Endothelial cell of umbilical vein (primary cell): ENCODE measurements at regions not wholly inside any gene's neighbourhood (a gene's known extent, or its start where the extent isn't known, plus 50 kb on each side); places are given as distances from the start of the nearest gene placed in this dataset.

Source experiments
- BruUV-seq: library from RNA; stranded (reverse); fragments of 400-500 nt; replicated peaks from 2 replicates; lab custom pipeline; 2021; lab: Mats Ljungman, UMichigan
- CTCF ChIA-PET: fragments of 300-600, 350-600 bp; sonication (Branson Sonifier 250); formaldehyde crosslinking; loops from one replicate; lab custom pipeline; 2021; ENCODE audit warnings: antibody characterized with exemption, inconsistent platforms; lab: Charles Lee
- POLR2A ChIA-PET: fragments of 300-600, 350-600 bp; sonication (Branson Sonifier 250); formaldehyde crosslinking; loops from one replicate; lab custom pipeline; 2021; ENCODE audit warnings: antibody characterized with exemption, inconsistent platforms; lab: Charles Lee
- DNase-seq: peaks from one replicate; pipeline ENCODE4 v3.0.0-alpha.2; 2011; ENCODE audit warnings: low read depth, low spot score
- FAIRE-seq: peaks from 2 replicates; lab custom pipeline; 2011; peaks lifted over from hg19 to GRCh38; lab: Jason Lieb, UNC
- H2AFZ ChIP-seq: 2 replicates; pipeline ENCODE4 v1.6.0; 2012; ENCODE audit warnings: low read depth, low read length, control low read depth, inconsistent platforms
- H3K27ac ChIP-seq: 2 replicates; pipeline ENCODE4 v1.5.1; 2011; ENCODE audit warnings: low read depth, mild to moderate bottlenecking, control low read depth, low read length, moderate library complexity; ENCODE audit not compliant: insufficient read depth
- H3K27me3 ChIP-seq, 2 experiments: 2 replicates each; pipeline versions ENCODE4 v1.6.0 to v1.6.1; 2011; ENCODE audit warnings: low read length in 2 of 2, mixed read lengths in 1 of 2; ENCODE audit not compliant: control insufficient read depth in 2 of 2, insufficient read depth in 2 of 2
- H3K36me3 ChIP-seq, 2 experiments: 2 replicates in 1 of 2; 3 replicates in 1 of 2; pipeline ENCODE4 v1.5.1; 2011; ENCODE audit warnings: low read length in 2 of 2, mild to moderate bottlenecking in 1 of 2, moderate library complexity in 1 of 2; ENCODE audit not compliant: control insufficient read depth in 2 of 2, insufficient read depth in 2 of 2; ENCODE audit errors: extremely low read depth in 1 of 2
- H3K4me1 ChIP-seq: 3 replicates; pipeline ENCODE4 v1.5.1; 2011; ENCODE audit warnings: mild to moderate bottlenecking, low read length; ENCODE audit not compliant: control insufficient read depth, insufficient read depth; ENCODE audit errors: extremely low read depth
- H3K4me2 ChIP-seq: 2 replicates; pipeline ENCODE4 v1.6.1; 2011; ENCODE audit warnings: low read length, control low read depth, mixed read lengths; ENCODE audit not compliant: insufficient read depth
- H3K4me3 ChIP-seq, 3 experiments: fragments of 200-600 bp in 1 of 3; sonication (generic), shearing (Covaris generic) in 1 of 3; replicated peaks in 1 of 3; 2 replicates each; pipeline ENCODE4 v1.5.1; 2011 to 2016; ENCODE audit warnings: control low read depth in 3 of 3, low read length in 3 of 3, mild to moderate bottlenecking in 2 of 3, inconsistent platforms in 1 of 3, low read depth in 1 of 3, moderate library complexity in 1 of 3; ENCODE audit not compliant: insufficient read depth in 1 of 3
- H3K79me2 ChIP-seq: 2 replicates; pipeline ENCODE4 v1.6.0; 2012; ENCODE audit warnings: low read length, inconsistent platforms; ENCODE audit not compliant: control insufficient read depth, insufficient read depth
- H3K9ac ChIP-seq: replicated peaks from 2 replicates; pipeline ENCODE3; 2011; ENCODE audit warnings: low read length, control low read depth; ENCODE audit not compliant: insufficient read depth; ENCODE audit errors: extremely low read depth
- H3K9me1 ChIP-seq: replicated peaks from 3 replicates; pipeline ENCODE4 v1.6.0; 2011; ENCODE audit warnings: mild to moderate bottlenecking, low read length; ENCODE audit not compliant: control insufficient read depth, insufficient read depth; ENCODE audit errors: extremely low read depth
- H3K9me3 ChIP-seq: replicated peaks from 2 replicates; pipeline ENCODE4 v1.5.1; 2012; ENCODE audit warnings: low read length, inconsistent platforms; ENCODE audit not compliant: control insufficient read depth, insufficient read depth
- H4K20me1 ChIP-seq: replicated peaks from 2 replicates; pipeline ENCODE3; 2011; ENCODE audit warnings: mild to moderate bottlenecking, low read length; ENCODE audit not compliant: control insufficient read depth, insufficient read depth; ENCODE audit errors: extremely low read depth
- EZH2 ChIP-seq: IDR thresholded peaks from 2 replicates; pipeline ENCODE4 v1.6.1; 2012; ENCODE audit warnings: borderline replicate concordance, low read depth, mild to moderate bottlenecking, moderate library complexity, low read length, inconsistent platforms; ENCODE audit not compliant: severe bottlenecking
- FOS ChIP-seq: IDR thresholded peaks from 2 replicates; pipeline ENCODE4 v1.6.1; 2011; ENCODE audit warnings: mild to moderate bottlenecking, low read length, moderate library complexity, borderline replicate concordance; ENCODE audit not compliant: insufficient read depth
- GATA2 ChIP-seq: IDR thresholded peaks from 2 replicates; pipeline ENCODE4 v1.7.0; 2011; ENCODE audit warnings: low read depth, mild to moderate bottlenecking, moderate library complexity, mixed read lengths, low read length; ENCODE audit not compliant: insufficient read length, insufficient read depth
- JUN ChIP-seq: IDR thresholded peaks from 2 replicates; pipeline ENCODE4 v1.6.1; 2011; ENCODE audit warnings: borderline replicate concordance, low read depth; ENCODE audit not compliant: insufficient read length, insufficient read depth
- MYC ChIP-seq: IDR thresholded peaks from one replicate; pipeline ENCODE4 v1.6.1; 2011; ENCODE audit warnings: mild to moderate bottlenecking, low read depth, low read length
- POLR2A ChIP-seq: IDR thresholded peaks from 2 replicates; pipeline ENCODE4 v1.6.1; 2012; ENCODE audit warnings: low read depth, mild to moderate bottlenecking, control low read depth, low read length
- POLR2AphosphoS5 ChIP-seq: IDR thresholded peaks from 2 replicates; pipeline ENCODE4 v1.6.1; 2012; ENCODE audit warnings: low read depth, mild to moderate bottlenecking, control low read depth, low read length, moderate library complexity; ENCODE audit not compliant: insufficient read depth
- dilution Hi-C: fragments of 300-500 bp; cut with MboI; formaldehyde crosslinking; loops from one replicate; pipeline ENCODE4 v1.15.0; 2019; ENCODE audit warnings: low sequenced_read_pairs; ENCODE audit not compliant: extremely low pct_ligation_motif_present
- intact Hi-C: fragments of 100-400 bp; cut with micrococcal nuclease; formaldehyde crosslinking; loops from one replicate; pipeline ENCODE4 v1.10.0; 2022
- TF ChIP-seq, protein P1 (sequence below): IDR thresholded peaks from 2 replicates; pipeline ENCODE4 v1.6.1; 2011; ENCODE audit not compliant: insufficient read depth, insufficient read length
- TF ChIP-seq, protein P2 (sequence below), 2 donors: IDR thresholded peaks; 1 replicate in 1 of 2; 2 replicates in 1 of 2; pipeline ENCODE4 v1.5.1; 2011; ENCODE audit warnings: low read length in 2 of 2, mild to moderate bottlenecking in 2 of 2, moderate library complexity in 2 of 2, control low read depth in 1 of 2, inconsistent platforms in 1 of 2, low read depth in 1 of 2; ENCODE audit not compliant: insufficient read depth in 1 of 2; ENCODE audit errors: extremely low read depth in 1 of 2

GRCh38 chr4:115671581-115671980 lies 558.2 kb upstream of the NDST4 start:
- Histone ChIP-seq H3K36me3 (no peaks in the 10 kb centered on the region), H3K9me1 (no peaks in the 10 kb centered on the region), H3K4me2 (no peak overlapping the region), H4K20me1 (no peaks in the 10 kb centered on the region), H3K9me3 (no peaks in the 10 kb centered on the region), H3K27ac (no peak overlapping the region), H3K27me3 (no peaks in the 10 kb centered on the region), H2AFZ (no peak overlapping the region), H3K4me3 (no peak overlapping the region), H3K79me2 (no peaks in the 10 kb centered on the region), H3K9ac (no peak overlapping the region), H3K4me1 (no peaks in the 10 kb centered on the region)
- CTCF ChIA-PET: no interaction called here
- intact Hi-C loops (no loop called here), dilution Hi-C loops (no loop called here)
- TF ChIP-seq GATA2: no peak
- no peak for TF ChIP-seq POLR2AphosphoS5
- no peak for TF ChIP-seq MYC
- no peak for TF ChIP-seq JUN
- TF ChIP-seq, protein P1, sequence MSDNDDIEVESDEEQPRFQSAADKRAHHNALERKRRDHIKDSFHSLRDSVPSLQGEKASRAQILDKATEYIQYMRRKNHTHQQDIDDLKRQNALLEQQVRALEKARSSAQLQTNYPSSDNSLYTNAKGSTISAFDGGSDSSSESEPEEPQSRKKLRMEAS: no peak
- TF ChIP-seq EZH2: no peak
- TF ChIP-seq, protein P2, sequence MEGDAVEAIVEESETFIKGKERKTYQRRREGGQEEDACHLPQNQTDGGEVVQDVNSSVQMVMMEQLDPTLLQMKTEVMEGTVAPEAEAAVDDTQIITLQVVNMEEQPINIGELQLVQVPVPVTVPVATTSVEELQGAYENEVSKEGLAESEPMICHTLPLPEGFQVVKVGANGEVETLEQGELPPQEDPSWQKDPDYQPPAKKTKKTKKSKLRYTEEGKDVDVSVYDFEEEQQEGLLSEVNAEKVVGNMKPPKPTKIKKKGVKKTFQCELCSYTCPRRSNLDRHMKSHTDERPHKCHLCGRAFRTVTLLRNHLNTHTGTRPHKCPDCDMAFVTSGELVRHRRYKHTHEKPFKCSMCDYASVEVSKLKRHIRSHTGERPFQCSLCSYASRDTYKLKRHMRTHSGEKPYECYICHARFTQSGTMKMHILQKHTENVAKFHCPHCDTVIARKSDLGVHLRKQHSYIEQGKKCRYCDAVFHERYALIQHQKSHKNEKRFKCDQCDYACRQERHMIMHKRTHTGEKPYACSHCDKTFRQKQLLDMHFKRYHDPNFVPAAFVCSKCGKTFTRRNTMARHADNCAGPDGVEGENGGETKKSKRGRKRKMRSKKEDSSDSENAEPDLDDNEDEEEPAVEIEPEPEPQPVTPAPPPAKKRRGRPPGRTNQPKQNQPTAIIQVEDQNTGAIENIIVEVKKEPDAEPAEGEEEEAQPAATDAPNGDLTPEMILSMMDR (IDR thresholded peaks at IDR 0.05; ENCODE audit: extremely low read depth in 1 of 2, insufficient read depth in 1 of 2, low read depth in 1 of 2, low read length in 2 of 2): no peak
- TF ChIP-seq POLR2A: no peak
- no peak for TF ChIP-seq FOS
- no TSS peak for BruUV-seq
- no peak for FAIRE-seq
- POLR2A ChIA-PET: no interaction called here
- DNase-seq: no peak
